CD4-positive, alpha-beta T cell treated with Interleukin-12 subunit alpha and Interleukin-12 subunit beta, for 1 hour (primary cell): ENCODE measurements at regions not wholly inside any gene's neighbourhood (a gene's known extent, or its start where the extent isn't known, plus 50 kb on each side); places are given as distances from the start of the nearest gene placed in this dataset.
"Not testable (repeated sequence)": the region's sequence is repeated elsewhere in the genome, so short reads cannot be mapped to it uniquely, and the experiment has no call there.

Experiments
- DNase-seq: peaks from one replicate; pipeline ENCODE4 v3.0.0-alpha.2; 2020

GRCh38 chr7:152539190-152539495 is 103.3 kb upstream of the KMT2C start:
- not testable (repeated sequence) for DNase-seq

GRCh38 chr7:152538346-152539189 is 102.8 kb upstream of the KMT2C start:
- DNase-seq = not testable (repeated sequence)

- no peak for DNase-seq
Measured at GRCh38 chr7:152537639-152538038, 101.8 kb upstream of the KMT2C start.

- DNase-seq = no peak
Measured at GRCh38 chr7:152528612-152529011, 92.8 kb upstream of the KMT2C start.

- DNase-seq = no peak
Measured at GRCh38 chr7:152527610-152528032, 91.8 kb upstream of the KMT2C start.

- DNase-seq = no peak
Measured at GRCh38 chr7:152523916-152524315, 88.1 kb upstream of the KMT2C start.

GRCh38 chr7:152522571-152523067 is 86.8 kb upstream of the KMT2C start:
- no peak for DNase-seq

GRCh38 chr7:152521420-152522337 is 85.9 kb upstream of the KMT2C start:
- DNase-seq = no peak

- no peak for DNase-seq
Measured at GRCh38 chr7:152520861-152521302, 85.1 kb upstream of the KMT2C start.

GRCh38 chr7:152519290-152519689 is 83.5 kb upstream of the KMT2C start:
- no peak for DNase-seq

GRCh38 chr7:152516216-152516615 is 80.4 kb upstream of the KMT2C start:
- DNase-seq = no peak

GRCh38 chr7:152515266-152515950 is 79.6 kb upstream of the KMT2C start:
- not testable (repeated sequence) for DNase-seq

GRCh38 chr7:152514771-152515105 is 78.9 kb upstream of the KMT2C start:
- no peak for DNase-seq

GRCh38 chr7:152513861-152514770 is 78.3 kb upstream of the KMT2C start:
- no peak for DNase-seq

GRCh38 chr7:152512706-152513105 is 76.9 kb upstream of the KMT2C start:
- peak; percentile 26 for DNase-seq

GRCh38 chr7:152511736-152512135 is 75.9 kb upstream of the KMT2C start:
- no peak for DNase-seq

GRCh38 chr7:152508701-152509100 is 72.9 kb upstream of the KMT2C start:
- no peak for DNase-seq

- DNase-seq = no peak
Measured at GRCh38 chr7:152505606-152506005, 69.8 kb upstream of the KMT2C start.

GRCh38 chr7:152504816-152505215 is 69.0 kb upstream of the KMT2C start:
- no peak for DNase-seq

- DNase-seq = no peak
Measured at GRCh38 chr7:152504367-152504766, 68.6 kb upstream of the KMT2C start.

- DNase-seq = no peak
Measured at GRCh38 chr7:152502813-152503790, 67.3 kb upstream of the KMT2C start.
